ENCODE measurements at regions not wholly inside any gene's neighbourhood (a gene's known extent, or its start where the extent isn't known, plus 50 kb on each side); places are given as distances from the start of the nearest gene placed in this dataset.

- TF ChIP-seq CTCF (IDR thresholded peaks at IDR 0.05) (no peak), POLR2A (IDR thresholded peaks at IDR 0.05) (no peak)
Observed at GRCh38 chr3:154734468-154734867, 304.5 kb upstream of the GPR149 start.

Data from thyroid gland (tissue), 4 donors.